GM12891 (cell line): ENCODE measurements at regions not wholly inside any gene's neighbourhood (a gene's known extent, or its start where the extent isn't known, plus 50 kb on each side); places are given as distances from the start of the nearest gene placed in this dataset.
"Not testable (repeated sequence)": the region's sequence is repeated elsewhere in the genome, so short reads cannot be mapped to it uniquely, and the experiment has no call there.

Source experiments
- DNase-seq: peaks from one replicate; pipeline ENCODE4 v3.0.0; 2011; ENCODE audit warnings: low spot score; ENCODE audit not compliant: insufficient read length
- FAIRE-seq: peaks from 2 replicates; lab custom pipeline; 2011; peaks lifted over from hg19 to GRCh38; lab: Jason Lieb, UNC
- PAX5 ChIP-seq: IDR thresholded peaks from 2 replicates; pipeline ENCODE4 v1.6.1; 2011; ENCODE audit warnings: low read length, moderate library complexity, mild to moderate bottlenecking; ENCODE audit not compliant: insufficient read depth, severe bottlenecking
- POLR2A ChIP-seq: IDR thresholded peaks from 2 replicates; pipeline ENCODE4 v1.6.1; 2011; ENCODE audit warnings: low read depth, low read length, control low read depth
- POLR2AphosphoS5 ChIP-seq: IDR thresholded peaks from 2 replicates; pipeline ENCODE4 v1.6.1; 2011; ENCODE audit warnings: low read depth, low read length, control low read depth
- POU2F2 ChIP-seq: IDR thresholded peaks from 2 replicates; pipeline ENCODE4 v1.6.1; 2011; ENCODE audit warnings: low read depth, mild to moderate bottlenecking, control low read depth, low read length, moderate library complexity
- SPI1 ChIP-seq: IDR thresholded peaks from 2 replicates; pipeline ENCODE4 v1.6.1; 2011; ENCODE audit warnings: low read depth, low read length, control low read depth
- TAF1 ChIP-seq: IDR thresholded peaks from 2 replicates; pipeline ENCODE4 v1.6.1; 2011; ENCODE audit warnings: low read depth, low read length, control low read depth

GRCh38 chr4:124065936-124066335, 646.6 kb downstream of the ANKRD50 start:
- TF ChIP-seq POLR2AphosphoS5 (no peak), POLR2A (no peak), POU2F2 (no peak), SPI1 (no peak), PAX5 (no peak), TAF1 (no peak)
- DNase-seq (no peak), FAIRE-seq (no peak)

- TF ChIP-seq POLR2AphosphoS5: no peak
- no peak for TF ChIP-seq POLR2A
- no peak for TF ChIP-seq PAX5
- TF ChIP-seq TAF1: no peak
- TF ChIP-seq POU2F2: no peak
- TF ChIP-seq SPI1: no peak
- no peak for DNase-seq
- FAIRE-seq: no peak
Observed at GRCh38 chr4:124066595-124066994, 645.9 kb downstream of the ANKRD50 start.

GRCh38 chr4:124067046-124067445, 645.5 kb downstream of the ANKRD50 start:
- no peak for TF ChIP-seq POLR2A
- no peak for TF ChIP-seq SPI1
- TF ChIP-seq POU2F2: no peak
- no peak for TF ChIP-seq TAF1
- no peak for TF ChIP-seq PAX5
- no peak for TF ChIP-seq POLR2AphosphoS5
- DNase-seq: no peak
- FAIRE-seq: no peak

DNA sequence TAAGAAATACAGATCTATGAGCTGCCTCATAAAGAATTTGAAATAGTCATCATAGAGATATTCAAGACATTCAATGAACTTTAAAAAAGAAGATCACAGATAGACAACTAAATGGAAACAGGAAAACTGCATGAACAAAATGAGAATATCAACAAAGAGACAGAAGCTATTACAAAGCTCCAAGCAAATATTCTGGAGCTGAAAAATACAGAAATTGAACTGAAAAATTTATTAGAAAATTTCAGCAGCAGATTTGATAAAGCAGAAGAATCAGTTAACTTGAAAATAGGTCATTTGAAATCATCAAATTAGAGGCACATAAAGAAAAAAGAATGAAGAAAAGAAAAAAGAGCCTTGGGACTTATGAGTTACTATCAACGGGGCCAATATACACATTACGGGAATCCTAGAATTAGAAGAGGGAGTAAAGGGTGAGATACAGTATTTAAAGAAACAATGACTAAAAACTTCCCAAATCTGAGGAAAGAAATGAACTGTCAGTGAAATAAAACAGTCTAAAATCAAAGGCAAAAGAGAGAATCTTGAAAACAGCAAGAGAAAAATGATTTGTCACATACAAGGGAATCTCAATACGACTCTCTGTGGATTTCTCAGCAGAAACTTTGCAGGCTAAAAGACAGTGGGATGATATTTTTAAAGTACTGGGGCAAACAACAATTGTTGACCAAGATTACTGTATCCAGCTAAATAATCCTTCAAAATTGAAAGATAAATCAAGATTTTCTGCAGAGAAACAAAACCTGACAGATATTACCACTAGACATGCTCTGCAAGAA, 641.6 kb downstream of the ANKRD50 start:
- FAIRE-seq (no peak), DNase-seq (no peak)
- TF ChIP-seq SPI1 (no peak), POU2F2 (no peak), PAX5 (no peak), POLR2AphosphoS5 (no peak), POLR2A (no peak), TAF1 (no peak)

DNA sequence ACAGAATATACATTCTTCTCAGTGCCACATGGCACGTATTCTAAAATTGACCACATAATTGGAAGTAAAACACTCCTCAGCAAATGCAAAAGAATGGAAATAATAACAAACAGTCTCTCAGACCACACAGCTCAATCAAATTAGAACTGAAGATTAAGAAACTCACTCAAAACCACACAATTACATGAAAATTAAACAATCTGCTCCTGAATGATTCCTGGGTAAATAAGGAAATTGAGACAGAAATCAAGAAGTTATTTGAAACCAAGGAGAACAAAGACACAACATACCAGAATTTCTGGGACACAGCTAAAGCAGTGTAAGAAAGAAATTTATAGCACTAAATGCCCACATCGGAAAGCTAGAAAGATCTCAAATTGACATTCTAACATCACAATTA, 637.3 kb downstream of the ANKRD50 start:
- not testable (repeated sequence) for DNase-seq, FAIRE-seq

DNA sequence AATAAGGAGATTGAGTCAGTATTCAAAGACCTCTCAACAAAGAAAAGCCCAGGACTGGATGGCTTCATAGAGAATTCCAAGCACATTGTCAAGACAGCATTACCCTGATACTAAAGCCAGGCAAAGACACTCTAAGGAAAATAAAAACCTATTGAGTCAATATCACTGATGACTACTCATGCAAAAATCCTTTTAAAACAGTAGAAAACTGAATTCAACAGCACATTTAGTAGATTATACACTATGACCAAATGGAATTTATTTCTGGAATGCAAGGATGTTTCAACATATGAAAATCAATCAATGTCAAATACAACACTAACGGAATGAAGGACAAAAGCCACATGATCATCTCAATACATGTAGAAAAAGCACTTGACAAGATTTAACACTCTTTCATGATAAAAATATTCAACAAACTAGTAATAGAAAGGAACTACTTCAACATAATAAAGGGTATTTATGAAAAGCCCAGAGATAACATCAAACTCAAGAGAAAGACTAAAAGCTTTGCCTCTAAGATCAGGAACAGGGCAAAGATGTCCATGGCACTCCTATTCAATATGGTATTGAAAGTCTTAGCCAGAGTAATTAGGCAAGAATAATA, 633.3 kb downstream of the ANKRD50 start:
- FAIRE-seq (no peak), DNase-seq (no peak)
- TF ChIP-seq PAX5: no peak
- no peak for TF ChIP-seq POU2F2
- TF ChIP-seq POLR2AphosphoS5: no peak

DNA sequence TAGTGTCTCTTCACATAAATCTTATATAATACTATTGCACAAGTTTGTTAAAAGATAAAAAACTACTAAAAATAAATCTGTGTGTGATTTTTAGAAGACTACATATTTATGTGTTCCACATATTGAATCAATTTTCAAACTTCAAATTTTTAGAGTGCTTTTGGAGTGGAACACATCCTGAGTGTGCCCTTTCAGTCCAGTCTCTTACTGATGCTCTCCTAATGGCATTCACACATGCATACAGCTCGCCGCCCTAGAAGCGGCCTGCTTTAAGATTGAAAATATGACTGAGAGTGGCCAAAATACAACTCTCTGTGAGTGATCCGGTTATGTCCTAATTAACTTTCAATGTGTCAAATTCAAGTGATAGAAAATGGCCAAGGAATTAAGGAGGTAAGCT, 628.8 kb downstream of the ANKRD50 start:
- DNase-seq (no peak), FAIRE-seq (no peak)
- TF ChIP-seq POU2F2: no peak
- TF ChIP-seq SPI1: no peak
- TF ChIP-seq POLR2A: no peak
- no peak for TF ChIP-seq POLR2AphosphoS5
- no peak for TF ChIP-seq PAX5
- no peak for TF ChIP-seq TAF1

DNA sequence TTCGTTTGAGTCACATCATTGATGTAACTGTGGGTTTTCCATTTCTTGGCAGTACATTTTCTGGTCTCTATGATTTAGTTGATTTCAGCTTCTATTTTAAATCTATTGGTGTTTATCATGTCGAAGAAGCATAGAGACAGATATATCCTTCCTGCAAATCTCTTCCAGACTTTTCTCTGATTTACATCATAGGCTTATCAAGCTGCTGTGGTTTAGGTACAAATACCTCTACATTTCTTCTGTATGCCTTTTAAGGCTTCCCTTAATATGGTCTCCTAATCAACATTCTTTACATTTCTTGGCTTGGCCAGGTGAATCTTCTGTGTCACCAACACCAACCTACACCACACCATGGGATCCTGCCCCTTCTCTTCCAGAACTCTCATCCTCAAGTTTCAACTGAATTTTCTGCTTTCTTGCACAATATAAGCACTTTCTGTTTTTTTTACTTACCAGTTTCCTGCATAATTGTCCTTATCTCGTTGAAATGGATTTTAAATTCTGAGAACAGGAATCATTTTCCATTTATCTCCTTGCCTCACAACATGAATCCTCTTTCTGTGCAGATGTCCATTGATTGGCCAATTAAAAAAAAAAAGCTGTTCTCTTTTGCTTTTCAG, 626.9 kb downstream of the ANKRD50 start:
- no peak for FAIRE-seq
- TF ChIP-seq POU2F2 (no peak), SPI1 (no peak), TAF1 (no peak), PAX5 (no peak), POLR2AphosphoS5 (no peak)
- no peak for DNase-seq

- DNase-seq: no peak
- TF ChIP-seq POLR2A (no peak), TAF1 (no peak), PAX5 (no peak), POLR2AphosphoS5 (no peak), SPI1 (no peak), POU2F2 (no peak)
Observed at GRCh38 chr4:124090021-124090420, 622.5 kb downstream of the ANKRD50 start.

DNA sequence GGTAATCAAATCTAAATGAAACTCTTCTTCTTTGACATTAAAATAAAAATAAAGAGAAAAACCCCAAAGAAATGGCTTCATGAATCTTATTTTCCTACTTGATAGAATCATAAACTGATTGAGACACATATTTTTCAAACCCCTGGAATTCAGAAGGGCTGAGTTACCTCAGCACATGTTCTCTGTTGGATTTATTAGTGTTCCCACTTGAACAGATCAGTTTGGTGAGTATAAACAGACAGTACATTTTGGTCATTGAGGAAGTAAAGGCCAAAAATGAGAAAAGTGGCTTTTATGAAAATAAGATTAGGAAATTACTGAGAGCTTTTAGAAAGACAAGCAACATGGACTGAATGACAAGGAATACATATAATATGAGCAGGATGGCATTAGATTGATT, 620.4 kb downstream of the ANKRD50 start:
- TF ChIP-seq POLR2A (no peak), POLR2AphosphoS5 (no peak), POU2F2 (no peak), PAX5 (no peak), TAF1 (no peak), SPI1 (no peak)
- DNase-seq: no peak
- FAIRE-seq: no peak

More at GRCh38 chr4:124090021-124090420, 622.5 kb downstream of the ANKRD50 start:
- FAIRE-seq: no peak
